ENCODE measurements at regions not wholly inside any gene's neighbourhood (a gene's known extent, or its start where the extent isn't known, plus 50 kb on each side); places are given as distances from the start of the nearest gene placed in this dataset.

GRCh38 chr11:16603245-16603644 lies 135.2 kb upstream of the C11orf58 start:
- TF ChIP-seq CTCF (conservative IDR thresholded peaks at IDR 0.05; ENCODE audit: low read length), result no peak
- TF ChIP-seq EZH2phosphoT487 (IDR thresholded peaks at IDR 0.05; ENCODE audit: borderline replicate concordance), result no peak

Measured in Loucy (cell line).